Cerebellar nuclear complex (tissue), 1 donor: ENCODE measurements at regions not wholly inside any gene's neighbourhood (a gene's known extent, or its start where the extent isn't known, plus 50 kb on each side); places are given as distances from the start of the nearest gene placed in this dataset.

ENCODE experiments used
- DNase-seq, 2 experiments: peaks; one replicate each; lab custom pipeline; 2025; lab: John Stamatoyannopoulos, UW

- DNase-seq = no peak
These were observed 129.4 kb upstream of the SLC24A5 start for GRCh38 chr15:47991357-47991756.

- DNase-seq = no peak
These were observed 127.7 kb upstream of the SLC24A5 start for GRCh38 chr15:47993051-47993450.

GRCh38 chr15:47997195-47998080 is 123.4 kb upstream of the SLC24A5 start:
- no peak for DNase-seq

- no peak for DNase-seq
These were observed 122.2 kb upstream of the SLC24A5 start for GRCh38 chr15:47998619-47999019.

GRCh38 chr15:48001393-48002039 is 119.3 kb upstream of the SLC24A5 start:
- DNase-seq = no peak

GRCh38 chr15:48002767-48003166 is 118.0 kb upstream of the SLC24A5 start:
- no peak for DNase-seq

GRCh38 chr15:48003441-48003840 is 117.3 kb upstream of the SLC24A5 start:
- DNase-seq = no peak

- DNase-seq = no peak
These were observed 115.7 kb upstream of the SLC24A5 start for GRCh38 chr15:48005077-48005476.

GRCh38 chr15:48006031-48006511 is 114.7 kb upstream of the SLC24A5 start:
- no peak for DNase-seq

GRCh38 chr15:48010316-48010715 is 110.5 kb upstream of the SLC24A5 start:
- no peak for DNase-seq

- no peak for DNase-seq
These were observed 108.6 kb upstream of the SLC24A5 start for GRCh38 chr15:48012191-48012590.

GRCh38 chr15:48016865-48017264 is 103.9 kb upstream of the SLC24A5 start:
- no peak for DNase-seq

- DNase-seq = no peak
These were observed 103.0 kb upstream of the SLC24A5 start for GRCh38 chr15:48017747-48018146.

- no peak for DNase-seq
These were observed 100.6 kb upstream of the SLC24A5 start for GRCh38 chr15:48020166-48020565.

- DNase-seq = no peak
These were observed 99.3 kb upstream of the SLC24A5 start for GRCh38 chr15:48021336-48022086.

GRCh38 chr15:48025118-48025517 is 95.7 kb upstream of the SLC24A5 start:
- no peak for DNase-seq

GRCh38 chr15:48028712-48029111 is 92.1 kb upstream of the SLC24A5 start:
- DNase-seq = no peak

- DNase-seq = no peak
These were observed 91.1 kb upstream of the SLC24A5 start for GRCh38 chr15:48029642-48030041.

GRCh38 chr15:48031466-48031865 is 89.3 kb upstream of the SLC24A5 start:
- DNase-seq = no peak

GRCh38 chr15:48031973-48032372 is 88.8 kb upstream of the SLC24A5 start:
- DNase-seq = no peak

- DNase-seq = no peak
These were observed 87.9 kb upstream of the SLC24A5 start for GRCh38 chr15:48032911-48033310.

- DNase-seq = no peak
These were observed 82.6 kb upstream of the SLC24A5 start for GRCh38 chr15:48038221-48038620.
